Mucosa of gallbladder (tissue), 1 donor: ENCODE measurements at regions not wholly inside any gene's neighbourhood (a gene's known extent, or its start where the extent isn't known, plus 50 kb on each side); places are given as distances from the start of the nearest gene placed in this dataset.
"Not testable (repeated sequence)": the region's sequence is repeated elsewhere in the genome, so short reads cannot be mapped to it uniquely, and the experiment has no call there.

ENCODE experiments used
- DNase-seq: peaks from one replicate; pipeline ENCODE4 v3.0.0-alpha.2; 2020; ENCODE audit warnings: low spot score
- donor health status: DM: no; HTN: no; CAD: no.

- DNase-seq, result no peak
Measured at GRCh38 chr6:43886067-43886461, 116.1 kb downstream of the VEGFA start.

GRCh38 chr6:43885399-43886066 is 115.5 kb downstream of the VEGFA start:
- DNase-seq, result no peak

GRCh38 chr6:43884652-43885022 is 114.6 kb downstream of the VEGFA start:
- no peak for DNase-seq

- DNase-seq, result no peak
Measured at GRCh38 chr6:43883847-43884651, 114.0 kb downstream of the VEGFA start.

- not testable (repeated sequence) for DNase-seq
Measured at GRCh38 chr6:43882690-43883448, 112.9 kb downstream of the VEGFA start.

GRCh38 chr6:43880236-43881137 is 110.5 kb downstream of the VEGFA start:
- DNase-seq, result no peak

GRCh38 chr6:43879722-43880121 is 109.7 kb downstream of the VEGFA start:
- DNase-seq, result no peak

GRCh38 chr6:43878823-43879495 is 108.9 kb downstream of the VEGFA start:
- DNase-seq, result peak; percentile 51

GRCh38 chr6:43878127-43878634 is 108.2 kb downstream of the VEGFA start:
- DNase-seq, result no peak

- DNase-seq, result no peak
Measured at GRCh38 chr6:43877463-43878126, 107.6 kb downstream of the VEGFA start.

- DNase-seq, result no peak
Measured at GRCh38 chr6:43877036-43877435, 107.0 kb downstream of the VEGFA start.

GRCh38 chr6:43876602-43877001 is 106.6 kb downstream of the VEGFA start:
- DNase-seq, result no peak

GRCh38 chr6:43875849-43876572 is 106.0 kb downstream of the VEGFA start:
- DNase-seq, result no peak

GRCh38 chr6:43874814-43875590 is 105.0 kb downstream of the VEGFA start:
- no peak for DNase-seq

GRCh38 chr6:43873806-43874714 is 104.0 kb downstream of the VEGFA start:
- DNase-seq, result peak; percentile 60

GRCh38 chr6:43871933-43872332 is 101.9 kb downstream of the VEGFA start:
- no peak for DNase-seq

- no peak for DNase-seq
Measured at GRCh38 chr6:43871284-43871683, 101.3 kb downstream of the VEGFA start.

- no peak for DNase-seq
Measured at GRCh38 chr6:43870660-43871061, 100.7 kb downstream of the VEGFA start.
